ENCODE measurements at regions not wholly inside any gene's neighbourhood (a gene's known extent, or its start where the extent isn't known, plus 50 kb on each side); places are given as distances from the start of the nearest gene placed in this dataset.

DNA sequence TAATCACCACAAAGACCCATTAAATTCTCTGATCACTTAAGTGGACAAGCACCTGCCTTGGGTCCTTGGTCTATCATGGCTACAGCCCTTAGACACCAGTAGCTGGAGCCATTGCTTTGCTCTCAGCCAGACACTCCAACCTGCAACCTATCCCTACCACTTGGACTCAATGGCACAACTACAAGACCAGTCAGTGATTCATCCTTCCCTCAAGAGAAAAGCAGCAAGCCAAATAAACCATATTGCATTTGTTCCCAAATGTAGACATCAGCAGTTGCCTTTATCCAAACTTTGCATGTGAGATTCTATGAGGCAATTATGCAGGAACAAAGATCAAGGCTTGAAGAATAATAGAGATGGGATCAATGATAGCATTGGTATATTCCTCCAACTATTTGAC, 263.4 kb downstream of the HHIPL2 start:
- no peak overlapping the region for H3K4me2 ChIP-seq
- no peak for DNase-seq
- 0 out of 2 replicates have a peak, but pooled peaks cover 4% of the 10 kb centered on the region for H3K9me2 ChIP-seq (ENCODE audit: insufficient read depth)
- H3K4me1 ChIP-seq (replicated peaks; ENCODE audit: insufficient read depth): peaks cover 43% of the 10 kb centered on the region
- H4K20me1 ChIP-seq (ENCODE audit: insufficient read depth): no peaks in the 10 kb centered on the region
- H3K79me2 ChIP-seq (ENCODE audit: low read depth): no peaks in the 10 kb centered on the region
- H3K4me3 ChIP-seq: no peak overlapping the region
- TF ChIP-seq CTCF (conservative IDR thresholded peaks at IDR 0.05): no peak
- TF ChIP-seq EZH2 (IDR thresholded peaks at IDR 0.05; ENCODE audit: low read depth): no peak
- no TSS peak for BruUV-seq (replicated peaks)
- no peak overlapping the region for H2AFZ ChIP-seq
- H3K36me3 ChIP-seq (ENCODE audit: low read depth): no peaks in the 10 kb centered on the region
- CTCF ChIA-PET: no interaction called here
- POLR2A ChIA-PET (ENCODE audit: unreplicated experiment): no interaction called here
- H3K9me3 ChIP-seq (ENCODE audit: insufficient read depth, low read depth): no peaks in the 10 kb centered on the region
- peak overlapping the region; percentile 86; the same call in 1 of the 2 replicates for H3K27ac ChIP-seq
- peaks cover 15% of the 10 kb centered on the region; the same call in 1 of the 2 replicates for H3F3A ChIP-seq (ENCODE audit: insufficient read depth, low read depth)
- intact Hi-C loops (cut with micrococcal nuclease; ENCODE audit: unreplicated experiment): loop anchor here (10.0 kb wide), 1 partner anchor 110 kb away; no protein-coding TSS in a partner anchor
- H3K27me3 ChIP-seq (ENCODE audit: insufficient read depth, low read depth): no peaks in the 10 kb centered on the region

DNA sequence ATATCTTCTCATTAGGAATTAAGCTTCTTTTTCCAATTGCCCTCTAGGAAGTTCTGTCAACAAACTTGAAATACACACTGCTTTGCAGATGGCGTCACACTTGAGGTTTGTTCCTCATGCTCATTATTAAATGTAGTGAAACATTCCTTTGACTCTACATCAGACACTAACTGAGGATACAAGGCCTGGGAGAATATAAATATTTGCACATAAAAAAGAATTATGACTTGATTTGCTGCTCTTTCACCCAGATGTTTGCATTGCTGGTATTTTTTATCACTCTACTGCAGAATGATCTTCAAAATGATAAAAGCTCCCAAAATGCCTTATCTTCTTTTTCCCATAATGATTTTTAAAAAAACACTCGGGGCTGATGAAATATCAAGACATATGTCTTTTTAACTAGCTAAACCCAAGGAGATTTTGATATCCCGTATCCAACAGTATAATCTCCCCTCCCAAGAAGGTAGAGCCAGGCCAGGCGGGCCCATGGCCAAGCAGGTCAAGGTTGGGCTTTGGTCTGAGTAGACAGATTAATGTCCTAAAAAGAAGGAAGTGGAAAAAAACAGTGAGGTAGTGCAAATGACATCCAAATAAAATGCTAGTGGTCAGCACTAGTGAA, 264.6 kb downstream of the HHIPL2 start:
- H3K4me2 ChIP-seq: peak overlapping the region; percentile 35
- DNase-seq: peak; percentile 6 to 72
- no peak overlapping the region for H3K4me3 ChIP-seq
- no peaks in the 10 kb centered on the region for H3K36me3 ChIP-seq (ENCODE audit: low read depth)
- no peak for TF ChIP-seq EZH2 (IDR thresholded peaks at IDR 0.05; ENCODE audit: low read depth)
- TF ChIP-seq CTCF (conservative IDR thresholded peaks at IDR 0.05): no peak
- H4K20me1 ChIP-seq (ENCODE audit: insufficient read depth): no peaks in the 10 kb centered on the region
- 0 out of 2 replicates have a peak overlapping the region, but pooled peaks have one; percentile 9 for H2AFZ ChIP-seq
- ChIA-PET POLR2A (ENCODE audit: unreplicated experiment) (no interaction called here), CTCF (no interaction called here)
- H3K27ac ChIP-seq: peak overlapping the region; percentile 86
- H3K4me1 ChIP-seq (replicated peaks; ENCODE audit: insufficient read depth): peaks cover 35% of the 10 kb centered on the region
- peaks cover 12% of the 10 kb centered on the region; the same call in 1 of the 2 replicates for H3F3A ChIP-seq (ENCODE audit: insufficient read depth, low read depth)
- no peaks in the 10 kb centered on the region for H3K9me3 ChIP-seq (ENCODE audit: insufficient read depth, low read depth)
- no peaks in the 10 kb centered on the region for H3K79me2 ChIP-seq (ENCODE audit: low read depth)
- intact Hi-C loops (cut with micrococcal nuclease; ENCODE audit: unreplicated experiment): loop anchor here (10.0 kb wide), 1 partner anchor 108 kb away; no protein-coding TSS in a partner anchor
- BruUV-seq (replicated peaks): no TSS peak
- no peaks in the 10 kb centered on the region for H3K27me3 ChIP-seq (ENCODE audit: insufficient read depth, low read depth)
- 0 out of 2 replicates have a peak, but pooled peaks cover 4% of the 10 kb centered on the region for H3K9me2 ChIP-seq (ENCODE audit: insufficient read depth)

DNA sequence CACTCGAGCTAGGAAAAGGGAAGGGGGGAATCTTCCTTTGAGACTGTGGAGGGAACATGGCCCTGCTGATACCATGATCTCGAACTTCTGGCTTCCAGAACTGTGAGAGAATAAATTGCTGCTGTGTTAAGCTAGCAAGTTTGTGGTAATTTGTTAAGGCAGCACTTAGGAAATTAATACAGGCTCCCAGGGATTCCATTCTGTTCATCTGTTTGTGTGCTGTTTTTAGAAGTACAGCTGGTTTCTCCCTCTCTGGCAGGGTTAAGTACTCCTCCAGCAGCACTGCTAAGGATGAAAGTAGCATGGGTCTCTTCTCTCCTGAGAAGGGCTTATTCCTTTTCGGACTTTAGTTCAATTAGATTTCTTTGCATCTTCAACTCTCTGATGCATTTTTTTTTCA, 268.3 kb downstream of the HHIPL2 start:
- intact Hi-C loops (cut with micrococcal nuclease; ENCODE audit: unreplicated experiment): no loop called here
- no peak for TF ChIP-seq CTCF (conservative IDR thresholded peaks at IDR 0.05)
- no peak for TF ChIP-seq EZH2 (IDR thresholded peaks at IDR 0.05; ENCODE audit: low read depth)

More for the DNA sequence above, 268.3 kb downstream of the HHIPL2 start:
- ChIA-PET CTCF (no interaction called here), POLR2A (ENCODE audit: unreplicated experiment) (no interaction called here)
- Histone ChIP-seq H3K79me2 (ENCODE audit: low read depth) (no peaks in the 10 kb centered on the region), H4K20me1 (ENCODE audit: insufficient read depth) (no peaks in the 10 kb centered on the region), H3K9me3 (ENCODE audit: insufficient read depth, low read depth) (no peaks in the 10 kb centered on the region), H3F3A (ENCODE audit: insufficient read depth, low read depth) (peaks cover 6% of the 10 kb centered on the region; the same call in 1 of the 2 replicates), H3K4me3 (no peak overlapping the region), H3K9me2 (ENCODE audit: insufficient read depth) (0 out of 2 replicates have a peak, but pooled peaks cover 4% of the 10 kb centered on the region), H3K27ac (no peak overlapping the region), H2AFZ (no peak overlapping the region), H3K4me2 (no peak overlapping the region), H3K36me3 (ENCODE audit: low read depth) (no peaks in the 10 kb centered on the region), H3K4me1 (replicated peaks; ENCODE audit: insufficient read depth) (peaks cover 19% of the 10 kb centered on the region), H3K27me3 (ENCODE audit: insufficient read depth, low read depth) (no peaks in the 10 kb centered on the region)
- DNase-seq: no peak
- no TSS peak for BruUV-seq (replicated peaks)

All from PC-9 (cell line).